HEK293T (cell line): ENCODE measurements at regions not wholly inside any gene's neighbourhood (a gene's known extent, or its start where the extent isn't known, plus 50 kb on each side); places are given as distances from the start of the nearest gene placed in this dataset.

Experiments used
- ARNT ChIP-seq: fragments of 450-650 bp; IDR thresholded peaks from 2 replicates; pipeline ENCODE4 v1.6.1; 2017; ENCODE audit warnings: mild to moderate bottlenecking
- BHLHE40 ChIP-seq: fragments of 450-650 bp; IDR thresholded peaks from 2 replicates; pipeline ENCODE4 v1.6.1; 2016; ENCODE audit warnings: mild to moderate bottlenecking, moderate library complexity, borderline replicate concordance
- CTBP1 ChIP-seq: fragments of 450-650 bp; IDR thresholded peaks from 2 replicates; pipeline ENCODE4 v1.6.1; 2016; ENCODE audit warnings: borderline replicate concordance
- FOXA1 ChIP-seq: fragments of 450-650 bp; IDR thresholded peaks from 2 replicates; pipeline ENCODE4 v1.6.1; 2016; ENCODE audit warnings: mild to moderate bottlenecking
- FOXK2 ChIP-seq: fragments of 450-650 bp; IDR thresholded peaks from 2 replicates; pipeline ENCODE4 v1.6.1; 2016; ENCODE audit warnings: mild to moderate bottlenecking
- FOXM1 ChIP-seq: fragments of 450-650 bp; IDR thresholded peaks from 2 replicates; pipeline ENCODE4 v1.6.1; 2017; ENCODE audit warnings: mild to moderate bottlenecking, borderline replicate concordance
- HDGF ChIP-seq: fragments of 450-650 bp; IDR thresholded peaks from 2 replicates; pipeline ENCODE4 v1.6.1; 2017; ENCODE audit warnings: antibody characterized with exemption, borderline replicate concordance
- LEF1 ChIP-seq: fragments of 450-650 bp; IDR thresholded peaks from 2 replicates; pipeline ENCODE4 v1.6.1; 2017; ENCODE audit warnings: mild to moderate bottlenecking, borderline replicate concordance
- NFRKB ChIP-seq: fragments of 450-650 bp; IDR thresholded peaks from 2 replicates; pipeline ENCODE4 v1.6.1; 2016; ENCODE audit warnings: mild to moderate bottlenecking, moderate library complexity
- PKNOX1 ChIP-seq: fragments of 450-650 bp; IDR thresholded peaks from 2 replicates; pipeline ENCODE4 v1.6.1; 2016
- SP1 ChIP-seq: fragments of 450-650 bp; IDR thresholded peaks from 2 replicates; pipeline ENCODE4 v1.6.1; 2017
- SUZ12 ChIP-seq: fragments of 450-650 bp; IDR thresholded peaks from 2 replicates; pipeline ENCODE4 v1.6.1; 2016; ENCODE audit warnings: mild to moderate bottlenecking
- ZNF384 ChIP-seq: fragments of 450-650 bp; IDR thresholded peaks from 2 replicates; pipeline ENCODE4 v1.6.1; 2016

- TF ChIP-seq FOXA1 (no peak), SP1 (no peak), SUZ12 (no peak), ARNT (no peak), ZNF384 (no peak), PKNOX1 (no peak), FOXM1 (no peak), NFRKB (no peak), BHLHE40 (no peak), CTBP1 (no peak), LEF1 (no peak), HDGF (no peak), FOXK2 (no peak)
Observed at GRCh38 chr15:99482993-99483392, 82.8 kb upstream of the MEF2A start.
